Dendritic cell treated with granulocyte-macrophage colony-stimulating factor and Interleukin-4, amounts not matched to agents 40 ng/mL and 50 ng/mL, for 4 days (primary cell): ENCODE measurements at regions not wholly inside any gene's neighbourhood (a gene's known extent, or its start where the extent isn't known, plus 50 kb on each side); places are given as distances from the start of the nearest gene placed in this dataset.

ENCODE experiments used
- H3K27ac Mint-ChIP-seq: one replicate; pipeline ENCODE4 v1.8.0; 2022; ENCODE audit warnings: mild to moderate bottlenecking, mixed read lengths
- H3K27me3 Mint-ChIP-seq: one replicate; pipeline ENCODE4 v1.8.0; 2022; ENCODE audit warnings: mild to moderate bottlenecking, mixed read lengths
- H3K36me3 Mint-ChIP-seq: one replicate; pipeline ENCODE4 v1.8.0; 2022; ENCODE audit warnings: low read depth, mixed read lengths
- H3K4me1 Mint-ChIP-seq: one replicate; pipeline ENCODE4 v1.8.0; 2022; ENCODE audit warnings: low read depth, mixed read lengths
- H3K4me3 Mint-ChIP-seq: one replicate; pipeline ENCODE4 v1.8.0; 2022; ENCODE audit warnings: mild to moderate bottlenecking, moderate library complexity, mixed read lengths
- H3K9me3 Mint-ChIP-seq: one replicate; pipeline ENCODE4 v1.8.0; 2022; ENCODE audit warnings: mixed read lengths
- intact Hi-C: fragments of 100-400 bp; cut with micrococcal nuclease; formaldehyde crosslinking; loops from one replicate; pipeline ENCODE4 v1.15.0; 2022

DNA sequence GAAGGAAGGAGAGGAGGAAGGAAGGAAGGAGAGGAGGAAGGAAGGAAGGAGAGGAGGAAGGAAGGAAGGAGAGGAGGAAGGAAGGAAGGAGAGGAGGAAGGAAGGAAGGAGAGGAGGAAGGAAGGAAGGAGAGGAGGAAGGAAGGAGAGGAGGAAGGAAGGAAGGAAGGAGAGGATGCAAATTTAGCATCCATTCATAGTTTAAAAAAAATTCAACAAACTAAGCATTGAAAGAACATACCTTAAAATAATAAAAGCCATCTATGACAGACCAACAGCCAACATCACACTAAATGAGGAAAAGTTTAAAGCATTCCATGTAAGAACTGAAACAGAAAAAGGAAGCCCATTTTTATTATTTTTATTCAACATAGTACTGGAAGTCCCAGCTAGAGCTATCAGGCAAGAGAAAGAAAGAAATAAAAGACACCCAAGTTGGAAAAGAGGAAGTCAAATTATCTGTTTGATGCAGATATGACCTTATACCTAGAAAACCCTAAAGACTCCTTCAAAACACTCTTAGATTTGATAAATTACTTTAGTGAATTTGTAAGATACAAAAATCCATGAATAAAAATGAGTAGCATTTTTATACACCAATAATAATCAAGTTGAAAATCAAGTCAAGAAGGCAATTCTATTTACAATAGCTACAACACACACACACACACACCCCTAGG is 52.2 kb upstream of the FXR1 start:
- no peaks in the 10 kb centered on the region for H3K27me3 Mint-ChIP-seq
- no peak overlapping the region for H3K27ac Mint-ChIP-seq
- intact Hi-C loops, result no loop called here
- H3K36me3 Mint-ChIP-seq, result no peaks in the 10 kb centered on the region
- H3K4me3 Mint-ChIP-seq, result no peak overlapping the region
- peaks cover 29% of the 10 kb centered on the region for H3K9me3 Mint-ChIP-seq
- no peaks in the 10 kb centered on the region for H3K4me1 Mint-ChIP-seq
